ENCODE measurements at regions not wholly inside any gene's neighbourhood (a gene's known extent, or its start where the extent isn't known, plus 50 kb on each side); places are given as distances from the start of the nearest gene placed in this dataset.
"Not testable (repeated sequence)": the region's sequence is repeated elsewhere in the genome, so short reads cannot be mapped to it uniquely, and the experiment has no call there.

DNA sequence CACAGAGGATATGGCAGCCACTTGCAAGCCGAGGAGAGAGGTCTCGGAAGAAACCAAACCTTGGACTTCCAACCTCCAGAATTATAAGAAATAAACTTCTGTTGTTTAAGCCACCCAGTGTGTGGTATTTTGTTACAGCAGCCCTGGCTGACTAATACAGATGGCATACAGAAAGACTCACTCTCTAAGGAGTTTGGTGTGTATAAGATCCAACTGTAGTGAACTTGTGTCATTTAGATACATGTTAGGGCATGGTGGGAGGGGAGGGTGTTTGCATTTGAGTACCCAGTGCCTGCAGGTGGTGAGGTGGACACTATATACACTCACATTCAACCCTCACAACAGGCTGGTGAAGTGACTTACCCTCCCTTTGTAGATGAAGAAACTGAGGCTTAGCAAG, 233.2 kb upstream of the KLF3 start:
- DNase-seq: no peak

DNA sequence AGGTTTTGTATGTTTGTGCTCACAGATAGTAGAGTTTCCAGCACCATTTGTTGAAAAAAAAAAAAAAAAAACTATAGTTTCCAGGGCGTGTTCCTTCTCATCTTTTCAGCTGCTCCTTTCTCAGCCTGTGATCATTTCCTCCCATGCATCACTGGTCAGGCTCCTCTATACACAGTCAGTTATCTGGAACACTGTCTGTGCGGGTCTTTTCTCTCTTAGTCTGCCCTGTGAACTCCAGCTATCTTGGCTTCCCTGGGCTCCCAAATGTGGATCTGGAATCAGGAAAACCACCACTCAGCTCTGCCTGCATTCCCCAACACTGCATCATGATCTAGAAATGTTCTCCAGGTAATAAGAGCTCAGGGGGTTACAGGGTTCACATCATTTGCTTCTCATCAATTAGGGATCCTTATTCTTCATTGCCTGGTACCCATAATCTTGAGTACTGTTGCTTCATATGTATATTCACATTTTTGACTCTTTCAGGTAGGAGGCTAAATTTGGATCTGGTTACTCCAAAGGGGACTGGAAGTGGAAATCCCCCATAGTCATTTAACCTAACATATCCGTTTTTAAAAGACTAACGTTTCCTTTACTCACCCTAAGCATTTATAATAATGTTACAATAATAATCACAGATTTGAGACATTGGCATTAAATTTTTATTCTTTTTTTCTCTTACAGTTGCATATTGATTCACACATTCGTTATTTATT, 221.8 kb upstream of the KLF3 start:
- DNase-seq: no peak

DNA sequence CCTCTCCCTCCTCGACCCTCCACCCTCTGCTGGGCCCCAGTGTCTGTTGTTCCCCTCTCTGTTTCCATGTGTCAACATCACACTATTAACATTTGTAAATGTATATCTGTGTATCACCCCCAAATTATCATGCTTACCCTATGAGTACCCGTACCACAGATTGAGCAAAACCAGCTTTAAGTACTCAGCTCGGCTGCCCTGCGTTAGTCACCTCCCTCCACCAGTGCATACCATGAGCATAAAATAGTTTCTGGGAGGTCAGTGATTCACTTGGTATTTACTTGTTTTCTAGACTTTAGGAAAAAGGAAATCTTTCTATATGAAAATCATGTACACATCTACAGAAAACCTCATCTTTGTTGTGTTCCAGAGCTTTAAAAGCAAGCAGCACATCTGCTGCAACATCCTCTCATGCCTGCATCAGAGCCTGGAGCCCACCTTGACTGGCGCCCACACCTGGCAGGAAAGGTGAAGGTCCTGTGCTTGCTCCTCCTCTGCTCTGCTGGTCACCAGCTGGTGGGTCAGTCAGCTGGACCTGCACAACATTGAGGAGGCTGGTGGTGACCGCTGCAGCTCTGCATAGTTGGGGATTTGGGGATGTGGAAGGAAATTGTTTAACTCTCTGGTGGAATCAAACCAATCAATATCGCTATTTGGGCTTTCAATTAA, 214.4 kb upstream of the KLF3 start:
- DNase-seq: no peak

DNA sequence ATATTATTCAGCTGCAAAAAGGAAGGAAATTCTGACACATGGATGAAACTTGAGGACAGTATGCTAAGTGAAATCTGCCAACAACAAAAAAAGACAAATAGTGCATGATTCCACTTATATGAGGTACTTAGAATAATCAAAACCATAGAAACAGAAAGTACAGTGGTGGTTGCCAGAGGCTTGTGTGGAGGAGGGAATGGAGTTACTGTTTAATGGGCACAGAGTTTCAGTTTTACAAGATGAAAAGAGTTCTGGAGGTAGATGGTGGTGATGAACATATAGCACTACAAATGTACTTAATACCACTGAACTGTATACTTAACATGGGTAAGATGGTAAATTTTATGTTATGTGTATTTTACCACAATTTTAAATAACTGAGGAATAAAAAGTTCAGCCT, 212.0 kb upstream of the KLF3 start:
- no peak for DNase-seq

DNA sequence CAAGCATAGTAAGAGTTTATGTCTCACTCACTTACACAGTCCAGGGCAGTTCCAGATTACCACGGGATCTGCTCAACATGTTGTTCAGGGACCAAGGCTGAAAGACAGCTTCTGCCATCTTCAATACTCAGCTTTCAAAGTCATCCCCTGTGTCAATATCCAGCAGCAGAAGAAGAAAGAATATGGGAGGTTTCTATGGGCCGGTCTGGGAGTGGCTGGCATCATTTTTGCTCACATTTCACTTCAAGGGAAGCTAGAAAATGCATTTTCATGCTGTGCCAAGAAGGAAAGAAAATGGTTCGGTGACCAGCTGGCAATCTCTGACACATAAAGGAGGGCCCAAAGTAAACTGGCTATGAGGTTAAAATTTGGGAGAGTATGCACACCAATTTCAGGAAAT, 211.5 kb upstream of the KLF3 start:
- no peak for DNase-seq

DNA sequence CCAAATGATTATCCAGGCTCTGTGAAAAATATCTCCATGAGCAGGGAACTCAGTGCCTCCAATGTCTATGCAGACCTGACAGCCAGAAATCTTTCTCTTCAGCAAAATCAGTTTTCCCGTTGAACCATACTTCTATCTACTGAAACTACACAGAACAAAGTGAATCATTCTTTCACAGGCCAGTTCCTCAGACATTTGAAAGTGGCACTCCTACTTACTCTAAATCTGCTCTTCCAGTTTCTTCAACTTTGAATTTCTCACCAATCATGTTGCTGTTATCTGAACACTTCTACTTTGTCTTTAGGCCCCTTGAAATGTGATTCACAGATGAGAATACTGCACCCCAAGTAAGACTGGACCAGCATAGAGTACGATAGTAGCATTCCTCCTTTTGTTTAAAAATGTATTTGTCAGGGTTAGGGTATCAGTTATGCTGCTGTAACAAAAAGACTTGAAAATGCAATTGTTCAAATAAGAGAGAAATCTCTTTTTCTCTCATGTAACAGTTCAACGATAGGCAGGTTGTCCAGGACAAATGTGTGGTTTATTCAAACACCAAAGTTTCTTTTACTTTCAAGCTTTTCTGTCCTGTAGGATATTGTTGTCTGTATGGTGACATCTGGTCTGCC, 210.6 kb upstream of the KLF3 start:
- DNase-seq: no peak

DNA sequence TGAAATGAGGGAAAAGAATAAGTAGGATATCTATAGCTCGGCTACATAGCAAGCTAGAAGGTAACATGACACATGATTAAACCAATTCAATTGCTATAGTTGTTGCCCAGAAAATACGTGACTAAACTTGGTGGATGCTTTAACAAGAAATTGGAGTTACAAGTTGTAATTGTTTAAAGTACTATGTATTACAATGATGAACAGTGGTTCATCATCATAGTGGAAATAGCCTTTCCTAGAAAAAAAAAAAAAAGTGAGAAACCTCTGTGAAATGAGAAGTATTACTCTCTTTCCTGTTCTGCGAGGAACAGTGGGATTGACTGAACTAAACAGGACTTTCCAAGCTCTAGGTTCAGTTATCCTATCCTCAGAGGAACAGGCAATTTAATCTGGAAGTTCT, 209.7 kb upstream of the KLF3 start:
- DNase-seq: no peak

DNA sequence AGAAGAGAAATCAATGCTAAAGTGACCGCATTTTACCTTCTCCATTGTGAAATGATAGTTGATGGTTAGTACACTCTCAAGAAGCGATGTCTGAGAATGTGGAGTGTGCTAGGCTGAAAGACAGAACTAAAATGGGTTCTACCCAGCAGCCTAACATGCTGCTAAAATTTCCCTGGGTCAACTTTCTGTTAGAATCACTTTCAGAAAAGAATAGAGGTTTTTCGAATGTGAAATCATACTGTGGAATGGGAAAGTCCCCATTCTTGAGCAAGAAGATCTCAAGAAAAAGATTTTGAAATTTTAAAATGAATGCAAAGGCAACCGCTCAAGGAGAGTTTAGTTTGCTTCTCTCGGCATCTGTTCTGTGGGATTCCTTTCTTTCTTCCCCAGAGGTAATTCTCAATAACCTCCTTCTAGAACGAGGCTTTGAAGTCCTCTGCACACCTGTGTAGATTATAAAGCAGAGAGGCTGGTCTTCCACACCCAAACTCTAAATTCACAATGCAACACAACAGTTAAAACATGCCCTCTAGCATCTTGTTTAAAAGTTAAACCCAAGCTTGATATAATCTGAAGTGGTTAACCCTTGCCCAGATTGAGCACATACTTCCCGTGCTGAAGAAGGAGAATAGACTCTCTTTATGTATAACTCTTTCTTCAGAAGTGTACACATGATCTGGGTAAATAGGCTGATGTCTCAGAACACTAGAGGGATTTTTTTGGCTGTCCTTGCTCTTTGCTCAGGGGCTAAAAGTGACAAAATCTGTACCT, 208.7 kb upstream of the KLF3 start:
- DNase-seq: no peak

DNA sequence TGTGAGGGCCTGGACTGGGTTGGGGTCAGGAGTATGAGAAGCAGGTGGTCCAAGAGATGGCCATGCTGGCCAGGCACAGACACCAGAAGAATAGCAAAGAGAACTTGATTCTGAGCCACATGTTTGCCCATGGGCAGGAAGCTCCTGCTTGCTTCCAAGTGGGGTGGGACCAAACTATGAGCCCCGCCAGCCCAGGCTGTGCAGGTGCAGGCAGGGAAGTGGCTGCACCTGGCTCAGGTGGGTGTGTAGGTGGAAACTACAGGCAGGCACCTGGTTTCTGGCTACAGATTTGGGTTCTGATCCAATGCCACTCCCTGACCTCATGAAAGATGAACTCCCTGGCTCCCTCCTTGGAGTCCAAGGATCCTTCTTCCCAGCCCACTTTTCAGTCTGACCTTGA, 207.9 kb upstream of the KLF3 start:
- DNase-seq: no peak

DNA sequence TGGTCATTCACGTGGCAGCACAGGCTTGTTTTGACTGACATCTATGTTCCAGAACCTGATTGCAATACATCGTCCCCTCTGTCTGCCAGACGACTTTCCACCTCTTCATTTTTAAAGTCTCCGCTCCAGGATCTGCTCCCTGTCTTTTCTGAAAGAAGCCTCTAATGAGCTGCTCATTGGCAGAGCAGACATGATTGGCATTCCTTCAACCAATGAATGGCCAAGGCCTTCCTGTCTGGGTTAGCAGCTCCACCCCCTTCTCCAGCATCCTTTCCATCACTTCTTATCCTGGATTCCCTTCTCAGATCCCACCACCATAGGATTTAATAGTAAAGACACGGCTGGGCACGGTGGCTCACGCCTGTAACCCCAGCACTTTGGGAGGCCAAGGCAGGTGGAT, 202.7 kb upstream of the KLF3 start:
- no peak for DNase-seq

DNA sequence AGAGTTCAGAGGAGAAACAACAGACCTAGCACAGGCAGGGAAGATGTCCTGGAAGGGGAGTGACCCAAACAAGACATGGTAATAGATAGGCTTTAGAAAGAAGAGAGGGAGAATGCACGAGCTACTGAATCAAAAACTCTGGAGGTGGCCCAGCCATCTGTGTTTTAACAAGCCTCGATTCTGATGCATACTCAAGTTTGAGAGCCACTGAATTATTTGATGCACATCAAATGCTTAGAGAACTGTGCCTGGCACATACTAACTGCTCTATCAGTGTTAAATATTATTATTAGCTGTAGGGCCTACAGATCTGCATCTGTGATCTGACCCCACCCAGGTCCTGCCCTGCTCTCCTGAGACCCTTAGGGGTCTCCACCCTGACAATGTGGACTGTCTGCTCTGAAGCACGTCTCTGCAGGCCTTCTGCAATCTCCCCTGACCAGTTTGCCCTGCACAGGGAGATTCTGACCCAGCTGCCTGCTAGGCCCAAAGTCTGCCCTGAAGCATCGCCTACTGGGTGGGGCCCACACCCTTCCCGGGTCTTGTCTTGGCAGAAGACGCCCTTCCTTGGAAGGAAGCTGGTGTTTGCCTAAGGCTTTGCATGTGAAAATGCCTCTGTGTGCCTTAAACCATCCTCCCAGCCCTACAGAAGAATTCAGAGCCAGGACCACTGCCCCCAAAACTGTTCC, 201.5 kb upstream of the KLF3 start:
- DNase-seq: no peak

DNA sequence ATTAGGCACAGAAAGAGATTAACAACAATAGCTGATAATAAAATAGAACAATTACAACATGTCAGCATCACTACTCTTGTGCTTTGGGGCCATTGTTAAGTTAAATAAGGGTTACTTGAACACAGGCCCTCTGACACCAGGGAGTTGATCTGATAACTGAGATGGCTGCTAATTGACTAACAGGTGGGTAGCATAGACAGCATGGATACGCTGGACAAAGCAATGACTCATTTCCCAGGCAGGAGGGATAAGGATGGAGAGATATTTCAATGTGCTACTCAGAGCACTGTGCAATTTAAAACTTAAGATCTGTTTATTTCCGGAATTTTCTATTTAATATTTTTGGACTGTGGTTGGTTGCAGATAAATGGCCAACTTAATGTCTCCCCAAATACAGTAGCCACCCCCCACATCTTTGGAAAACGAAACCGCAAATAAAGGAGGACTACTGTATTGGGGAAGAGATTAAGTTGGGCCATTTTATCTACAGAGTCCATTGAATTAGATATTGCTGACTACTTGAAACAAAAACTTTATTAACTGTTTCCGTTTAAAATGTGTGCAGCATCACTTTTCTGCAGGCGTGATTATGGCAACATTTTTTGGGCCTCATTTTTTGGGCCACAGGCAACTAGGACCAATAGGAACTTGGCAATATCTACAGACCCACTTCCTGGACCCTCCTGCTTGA, 200.6 kb upstream of the KLF3 start:
- DNase-seq: no peak

DNA sequence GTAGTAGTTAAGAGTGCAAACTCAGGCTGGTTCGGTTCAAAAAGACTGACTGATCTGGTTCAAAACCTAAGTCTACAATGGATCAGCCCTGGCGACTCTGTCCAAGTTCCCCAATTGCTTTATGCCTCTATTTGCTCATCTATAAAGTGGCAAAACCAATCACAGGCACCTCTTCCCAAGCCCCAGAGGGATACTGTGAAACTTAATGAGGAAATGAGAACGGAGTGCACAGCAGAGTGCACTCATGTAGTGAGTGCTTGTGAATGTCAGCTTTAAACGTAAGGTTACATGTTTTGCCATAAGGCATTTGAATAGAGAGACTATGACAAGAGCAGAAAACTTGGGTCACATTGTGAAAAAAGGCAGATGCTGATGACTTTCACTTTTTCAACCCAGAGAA, 199.7 kb upstream of the KLF3 start:
- DNase-seq: no peak

DNA sequence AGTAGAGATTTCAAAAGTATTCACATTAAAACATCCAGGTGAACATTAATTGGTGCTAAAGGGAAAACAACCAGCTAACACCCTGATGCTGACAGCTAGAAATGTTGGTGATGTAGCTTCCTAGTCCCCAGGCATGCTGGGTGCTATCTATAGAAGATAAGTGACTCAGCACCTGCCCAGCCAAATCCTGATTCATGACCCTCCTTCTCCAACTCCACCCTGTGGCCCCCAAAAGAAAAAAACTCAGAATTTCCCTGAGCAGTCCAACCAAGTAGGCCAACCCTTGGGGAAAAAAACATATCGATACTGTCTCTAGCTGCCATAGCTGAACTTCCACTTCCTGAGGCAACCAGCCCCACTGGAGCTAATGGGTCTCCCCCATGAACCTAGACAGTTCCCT, 197.6 kb upstream of the KLF3 start:
- DNase-seq: no peak

DNA sequence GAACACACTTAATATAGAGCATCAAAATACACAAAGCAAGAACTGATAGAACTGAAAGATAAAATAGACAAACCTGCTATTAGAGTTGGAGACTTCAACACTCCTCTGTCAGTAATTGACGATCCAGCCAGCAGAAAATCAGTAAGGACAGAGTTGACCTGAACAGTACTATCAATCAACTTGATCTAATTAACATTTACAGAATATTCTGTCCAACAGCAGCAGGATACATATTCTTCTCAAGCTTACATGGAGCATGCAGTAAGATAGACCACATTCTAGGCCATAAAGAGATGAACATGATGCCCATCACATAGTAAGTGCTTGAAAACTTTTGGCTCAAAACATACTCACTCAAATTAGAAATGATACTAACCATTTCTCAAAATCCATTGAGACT, 196.7 kb upstream of the KLF3 start:
- no peak for DNase-seq

DNA sequence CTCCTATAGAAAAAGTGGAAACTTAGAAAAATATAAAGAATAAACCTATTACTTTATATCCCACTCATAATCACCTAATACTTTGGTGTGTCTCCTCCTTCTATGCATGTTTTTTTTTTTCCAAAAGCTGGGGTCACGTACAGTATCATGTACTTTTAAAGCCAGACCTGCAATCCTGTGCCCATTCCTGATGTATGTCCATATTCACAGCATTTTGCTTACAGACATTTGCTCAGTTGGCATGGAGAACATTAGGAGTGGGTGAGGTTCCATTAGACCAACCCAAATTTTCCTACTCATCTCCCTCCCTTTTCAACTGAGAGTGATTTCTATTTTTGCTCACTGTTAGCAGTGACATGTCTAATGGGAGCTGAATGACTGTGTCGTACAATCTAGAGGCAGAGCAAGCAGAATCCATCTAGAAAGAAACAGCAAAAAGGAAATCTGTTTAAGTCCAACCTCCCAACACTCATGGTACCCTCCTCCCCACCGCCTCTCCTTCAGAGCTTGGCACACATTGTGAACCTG, 195.6 kb upstream of the KLF3 start:
- no peak for DNase-seq

DNA sequence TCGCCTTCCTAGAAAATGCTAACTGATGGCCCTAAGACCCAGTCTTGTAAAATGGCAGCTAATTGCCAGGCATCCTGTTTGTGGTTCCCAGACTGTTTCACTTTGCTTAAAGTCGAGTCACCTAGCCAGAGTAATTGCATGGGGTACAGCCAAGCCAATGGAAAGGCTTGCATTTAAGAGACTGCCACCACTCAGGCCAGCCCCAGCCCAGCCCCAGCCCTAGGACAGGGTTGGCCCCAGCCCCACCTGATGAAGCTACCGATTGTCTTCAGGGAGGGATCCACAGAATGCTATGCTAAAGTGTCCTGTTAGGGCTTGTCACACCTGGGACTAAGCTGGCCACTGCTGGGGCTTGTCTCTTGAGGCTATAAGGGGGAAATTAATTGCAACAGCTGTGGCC, 194.6 kb upstream of the KLF3 start:
- no peak for DNase-seq

DNA sequence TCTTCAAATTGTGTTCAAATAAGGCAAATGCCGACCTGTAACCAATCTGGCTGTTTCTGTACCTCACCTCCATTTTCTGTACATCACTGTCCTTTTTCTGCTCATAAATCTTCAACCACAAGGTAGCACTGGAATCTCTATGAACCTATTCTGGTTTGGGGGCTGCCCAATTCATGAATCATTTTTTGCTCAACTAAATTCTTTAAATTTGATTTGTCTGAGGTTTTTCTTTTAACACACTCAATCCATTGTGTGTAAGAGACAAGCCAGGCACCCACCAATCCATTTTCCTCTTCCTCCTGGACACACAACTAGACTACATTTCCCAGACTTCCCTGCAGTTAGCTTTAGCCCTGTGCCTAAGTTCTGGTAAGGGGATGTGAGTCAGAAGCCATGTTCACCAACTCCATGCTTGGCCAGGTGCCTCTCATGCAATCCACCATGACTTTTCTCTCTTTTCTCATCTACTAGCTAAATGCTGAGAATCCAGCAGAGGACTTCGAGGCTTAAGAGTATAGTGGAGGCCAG, 193.2 kb upstream of the KLF3 start:
- DNase-seq: no peak

DNA sequence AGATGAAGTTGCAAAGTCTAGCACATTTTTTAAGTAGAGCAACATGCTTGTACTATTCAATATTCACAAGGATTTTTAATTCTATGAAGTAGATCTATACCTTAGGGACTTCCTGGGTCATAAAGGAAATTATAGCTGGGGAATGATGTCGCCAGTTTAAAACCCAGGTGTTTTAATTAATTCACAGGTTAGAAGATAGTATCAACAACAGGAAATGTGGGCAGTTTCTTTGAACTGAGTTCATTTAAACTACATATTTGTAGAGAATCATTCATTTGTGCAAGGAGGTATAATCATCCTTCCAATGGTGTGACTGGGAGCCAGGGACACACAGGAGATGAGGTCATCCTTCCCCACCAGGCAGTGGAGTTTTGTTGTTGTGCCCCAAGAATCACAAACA, 181.3 kb upstream of the KLF3 start:
- no peak for DNase-seq

DNA sequence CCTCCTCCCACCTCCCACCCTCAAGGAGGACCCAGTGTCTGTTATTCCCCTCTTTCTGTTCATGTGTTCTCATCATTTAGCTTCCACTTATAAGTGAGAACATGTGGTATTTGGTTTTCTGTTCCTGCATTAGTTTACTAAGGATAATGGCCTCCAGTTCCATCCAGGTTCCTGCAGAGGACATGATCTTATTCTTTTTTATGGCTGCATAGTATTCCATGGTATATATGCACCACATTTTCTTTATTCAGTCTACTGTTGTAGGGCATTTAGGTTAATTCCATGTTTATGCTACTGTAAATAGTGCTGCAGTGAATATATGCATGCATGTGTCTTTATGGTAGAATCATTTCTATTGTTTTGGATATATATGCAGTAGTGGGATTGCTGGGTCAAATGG, 180.4 kb upstream of the KLF3 start:
- DNase-seq: not testable (repeated sequence)

DNA sequence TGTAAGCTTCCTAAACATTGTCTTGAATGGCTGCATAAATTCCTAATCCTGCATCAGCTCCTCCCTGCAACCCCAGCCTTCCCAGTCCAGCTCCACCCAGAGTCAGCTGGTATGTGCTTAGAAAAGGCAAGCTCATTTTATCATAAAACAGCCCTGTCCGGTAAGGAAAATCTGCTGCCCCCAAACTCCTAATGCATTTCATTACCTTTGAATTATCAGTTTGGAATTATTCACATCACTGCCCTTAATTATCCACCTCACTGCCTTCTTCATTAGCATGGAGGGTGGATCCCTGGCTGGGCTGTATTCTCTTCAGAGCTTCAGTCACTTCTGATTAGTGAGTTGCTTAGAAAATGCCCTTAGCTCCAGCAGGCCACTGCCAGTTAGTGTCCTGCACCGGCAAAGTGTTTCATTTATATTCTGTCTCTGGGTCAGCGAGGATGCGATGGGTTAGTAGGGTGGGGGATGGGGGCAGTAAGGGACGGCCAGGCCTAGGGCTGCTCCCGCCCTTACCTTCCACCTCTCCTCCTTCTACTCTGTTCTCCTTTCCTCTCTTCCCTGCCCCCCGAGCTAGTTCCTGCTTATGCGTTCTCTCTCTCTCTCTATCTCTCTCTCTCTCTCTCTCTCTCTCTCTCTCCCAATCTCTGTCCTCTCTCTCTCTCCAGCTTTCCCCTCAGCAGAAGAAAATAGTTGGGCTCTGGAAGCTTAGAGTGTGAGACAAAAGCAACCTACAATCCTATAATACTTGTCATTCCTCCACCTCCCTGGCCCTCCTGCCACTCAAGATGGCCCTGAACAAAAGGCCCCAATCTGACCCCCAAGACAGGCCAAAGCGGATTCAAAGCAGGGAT, 174.8 kb upstream of the KLF3 start:
- no peak for DNase-seq
